ENCODE measurements at regions not wholly inside any gene's neighbourhood (a gene's known extent, or its start where the extent isn't known, plus 50 kb on each side); places are given as distances from the start of the nearest gene placed in this dataset.

DNA sequence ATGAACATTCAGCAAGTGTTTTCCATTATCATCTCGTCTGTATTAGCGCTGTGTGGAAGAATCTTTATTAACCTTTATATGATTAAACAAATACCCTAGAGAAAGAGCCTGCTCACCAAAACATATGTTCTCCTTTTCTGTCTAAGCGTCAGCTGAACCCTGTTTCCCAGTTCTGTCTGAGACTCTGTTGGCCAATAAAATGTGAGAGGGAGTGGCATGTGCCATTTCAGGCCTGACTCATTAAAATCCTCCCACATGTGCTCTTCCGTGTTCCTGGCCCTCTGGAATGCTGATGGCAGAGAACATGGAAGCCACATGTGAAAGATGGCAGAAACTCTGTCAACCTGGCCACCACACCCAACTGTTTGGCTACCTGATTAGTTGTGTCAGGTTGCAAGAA, 181.9 kb upstream of the EDNRB start:
- DNase-seq (ENCODE audit: low spot score), result no peak
- BruUV-seq (replicated peaks), result no TSS peak
- no peak for TF ChIP-seq EZH2 (IDR thresholded peaks at IDR 0.05; ENCODE audit: borderline replicate concordance, low read depth, low read length, poor library complexity, severe bottlenecking)
- TF ChIP-seq, protein P1, sequence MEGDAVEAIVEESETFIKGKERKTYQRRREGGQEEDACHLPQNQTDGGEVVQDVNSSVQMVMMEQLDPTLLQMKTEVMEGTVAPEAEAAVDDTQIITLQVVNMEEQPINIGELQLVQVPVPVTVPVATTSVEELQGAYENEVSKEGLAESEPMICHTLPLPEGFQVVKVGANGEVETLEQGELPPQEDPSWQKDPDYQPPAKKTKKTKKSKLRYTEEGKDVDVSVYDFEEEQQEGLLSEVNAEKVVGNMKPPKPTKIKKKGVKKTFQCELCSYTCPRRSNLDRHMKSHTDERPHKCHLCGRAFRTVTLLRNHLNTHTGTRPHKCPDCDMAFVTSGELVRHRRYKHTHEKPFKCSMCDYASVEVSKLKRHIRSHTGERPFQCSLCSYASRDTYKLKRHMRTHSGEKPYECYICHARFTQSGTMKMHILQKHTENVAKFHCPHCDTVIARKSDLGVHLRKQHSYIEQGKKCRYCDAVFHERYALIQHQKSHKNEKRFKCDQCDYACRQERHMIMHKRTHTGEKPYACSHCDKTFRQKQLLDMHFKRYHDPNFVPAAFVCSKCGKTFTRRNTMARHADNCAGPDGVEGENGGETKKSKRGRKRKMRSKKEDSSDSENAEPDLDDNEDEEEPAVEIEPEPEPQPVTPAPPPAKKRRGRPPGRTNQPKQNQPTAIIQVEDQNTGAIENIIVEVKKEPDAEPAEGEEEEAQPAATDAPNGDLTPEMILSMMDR (conservative IDR thresholded peaks at IDR 0.05; ENCODE audit: low read depth, low read length), result no peak

DNA sequence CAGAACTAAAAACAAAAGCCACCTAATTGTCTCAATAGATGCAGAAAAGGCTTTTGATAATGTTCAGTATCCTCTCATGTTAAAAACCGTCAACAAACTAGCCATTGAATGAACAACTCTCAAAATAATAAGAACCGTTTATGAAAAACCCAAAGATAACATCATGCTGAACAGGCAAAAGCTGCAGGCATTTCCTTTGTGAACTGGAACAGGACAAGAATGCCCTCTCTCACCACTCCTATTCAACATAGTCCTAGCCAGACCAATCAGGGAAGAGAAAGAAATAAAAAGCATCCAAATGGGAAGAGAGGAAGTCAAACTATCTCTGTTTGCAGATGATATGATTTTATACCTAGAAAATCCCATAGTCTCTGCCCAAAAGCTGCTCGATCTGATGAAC, 179.6 kb upstream of the EDNRB start:
- no peak overlapping the region for H3K27ac ChIP-seq (ENCODE audit: low read depth, low read length, poor library complexity, severe bottlenecking)
- H3K4me3 ChIP-seq (ENCODE audit: low read depth, low read length, poor library complexity, severe bottlenecking), result no peak overlapping the region
- ChIA-PET POLR2A (ENCODE audit: low non-redundant PET) (no interaction called here), CTCF (no interaction called here)
- no peak for DNase-seq (ENCODE audit: low spot score)
- H3K9me3 ChIP-seq (ENCODE audit: low read depth, low read length, poor library complexity, severe bottlenecking), result no peaks in the 10 kb centered on the region
- H3K4me1 ChIP-seq (ENCODE audit: insufficient read depth, low read length, poor library complexity, severe bottlenecking), result no peaks in the 10 kb centered on the region
- no TSS peak for BruUV-seq (replicated peaks)
- no peaks in the 10 kb centered on the region for H3K27me3 ChIP-seq (replicated peaks; ENCODE audit: insufficient read depth, low read depth, low read length, poor library complexity)
- no peaks in the 10 kb centered on the region for H3K36me3 ChIP-seq (ENCODE audit: insufficient read depth, low read length, poor library complexity, severe bottlenecking)
- TF ChIP-seq EZH2 (IDR thresholded peaks at IDR 0.05; ENCODE audit: borderline replicate concordance, low read depth, low read length, poor library complexity, severe bottlenecking), result no peak
- TF ChIP-seq, protein P1 (conservative IDR thresholded peaks at IDR 0.05; ENCODE audit: low read depth, low read length), result no peak
- intact Hi-C loops (cut with micrococcal nuclease; ENCODE audit: unreplicated experiment), result no loop called here

More for the DNA sequence above, 181.9 kb upstream of the EDNRB start:
- ChIA-PET POLR2A (ENCODE audit: low non-redundant PET) (no interaction called here), CTCF (no interaction called here)
- H3K27me3 ChIP-seq (replicated peaks; ENCODE audit: insufficient read depth, low read depth, low read length, poor library complexity), result no peaks in the 10 kb centered on the region
- no peaks in the 10 kb centered on the region for H3K4me1 ChIP-seq (ENCODE audit: insufficient read depth, low read length, poor library complexity, severe bottlenecking)
- intact Hi-C loops (cut with micrococcal nuclease; ENCODE audit: unreplicated experiment), result no loop called here
- H3K36me3 ChIP-seq (ENCODE audit: insufficient read depth, low read length, poor library complexity, severe bottlenecking), result no peaks in the 10 kb centered on the region
- no peak overlapping the region for H3K27ac ChIP-seq (ENCODE audit: low read depth, low read length, poor library complexity, severe bottlenecking)
- no peaks in the 10 kb centered on the region for H3K9me3 ChIP-seq (ENCODE audit: low read depth, low read length, poor library complexity, severe bottlenecking)
- no peak overlapping the region for H3K4me3 ChIP-seq (ENCODE audit: low read depth, low read length, poor library complexity, severe bottlenecking)

DNA sequence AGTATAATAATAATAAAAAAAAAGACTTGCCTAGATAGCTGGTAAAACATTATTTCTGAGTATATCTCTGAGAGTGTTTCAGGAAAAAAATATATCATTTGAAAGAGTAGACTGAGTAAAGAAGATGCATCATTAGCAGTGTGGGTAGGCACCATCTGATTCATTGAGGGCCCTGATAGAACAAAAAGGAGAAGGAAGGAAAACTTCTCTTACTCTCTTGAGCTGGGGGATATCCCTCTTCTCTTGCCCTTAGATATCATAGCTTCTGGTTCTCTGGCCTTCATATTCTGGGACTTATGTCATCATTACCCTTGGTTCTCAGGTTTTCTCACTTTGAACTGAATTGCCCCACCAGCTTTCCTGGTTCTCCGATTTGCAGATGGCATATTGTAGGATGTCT, 177.6 kb upstream of the EDNRB start:
- H3K27me3 ChIP-seq (replicated peaks; ENCODE audit: insufficient read depth, low read depth, low read length, poor library complexity), result no peaks in the 10 kb centered on the region
- no TSS peak for BruUV-seq (replicated peaks)
- intact Hi-C loops (cut with micrococcal nuclease; ENCODE audit: unreplicated experiment), result no loop called here
- no peaks in the 10 kb centered on the region for H3K36me3 ChIP-seq (ENCODE audit: insufficient read depth, low read length, poor library complexity, severe bottlenecking)
- ChIA-PET CTCF (no interaction called here), POLR2A (ENCODE audit: low non-redundant PET) (no interaction called here)
- H3K4me3 ChIP-seq (ENCODE audit: low read depth, low read length, poor library complexity, severe bottlenecking), result no peak overlapping the region
- H3K27ac ChIP-seq (ENCODE audit: low read depth, low read length, poor library complexity, severe bottlenecking), result no peak overlapping the region
- no peaks in the 10 kb centered on the region for H3K4me1 ChIP-seq (ENCODE audit: insufficient read depth, low read length, poor library complexity, severe bottlenecking)
- H3K9me3 ChIP-seq (ENCODE audit: low read depth, low read length, poor library complexity, severe bottlenecking), result no peaks in the 10 kb centered on the region
- TF ChIP-seq, protein P1 (conservative IDR thresholded peaks at IDR 0.05; ENCODE audit: low read depth, low read length), result no peak
- no peak for TF ChIP-seq EZH2 (IDR thresholded peaks at IDR 0.05; ENCODE audit: borderline replicate concordance, low read depth, low read length, poor library complexity, severe bottlenecking)
- no peak for DNase-seq (ENCODE audit: low spot score)
